GM12872 (cell line): ENCODE measurements at regions not wholly inside any gene's neighbourhood (a gene's known extent, or its start where the extent isn't known, plus 50 kb on each side); places are given as distances from the start of the nearest gene placed in this dataset.

ENCODE experiments used
- TF ChIP-seq, protein P1 (sequence below): IDR thresholded peaks from 3 replicates; pipeline ENCODE4 v1.5.1; 2011; ENCODE audit warnings: low read depth, mild to moderate bottlenecking, low read length, moderate library complexity; ENCODE audit not compliant: insufficient read depth

DNA sequence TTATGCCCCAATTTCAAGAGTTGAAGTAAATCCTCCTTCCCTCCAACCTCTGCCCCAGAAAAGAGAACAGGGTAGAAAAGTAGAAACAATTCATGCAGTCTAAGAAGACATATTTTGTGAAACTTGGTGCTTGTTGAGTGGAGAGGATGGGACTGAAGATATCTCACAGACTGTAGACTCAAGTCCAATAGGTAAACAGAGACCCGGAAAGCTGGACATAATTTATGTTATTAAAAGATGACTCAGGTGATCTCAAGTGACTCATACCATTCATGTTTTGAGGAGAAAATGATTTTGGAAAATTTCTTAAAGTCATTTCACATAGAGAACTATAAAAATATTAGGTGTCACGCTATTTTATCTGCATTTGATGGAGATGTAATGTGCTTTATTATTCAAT is 203.1 kb upstream of the SOX9 start:
- TF ChIP-seq, protein P1, sequence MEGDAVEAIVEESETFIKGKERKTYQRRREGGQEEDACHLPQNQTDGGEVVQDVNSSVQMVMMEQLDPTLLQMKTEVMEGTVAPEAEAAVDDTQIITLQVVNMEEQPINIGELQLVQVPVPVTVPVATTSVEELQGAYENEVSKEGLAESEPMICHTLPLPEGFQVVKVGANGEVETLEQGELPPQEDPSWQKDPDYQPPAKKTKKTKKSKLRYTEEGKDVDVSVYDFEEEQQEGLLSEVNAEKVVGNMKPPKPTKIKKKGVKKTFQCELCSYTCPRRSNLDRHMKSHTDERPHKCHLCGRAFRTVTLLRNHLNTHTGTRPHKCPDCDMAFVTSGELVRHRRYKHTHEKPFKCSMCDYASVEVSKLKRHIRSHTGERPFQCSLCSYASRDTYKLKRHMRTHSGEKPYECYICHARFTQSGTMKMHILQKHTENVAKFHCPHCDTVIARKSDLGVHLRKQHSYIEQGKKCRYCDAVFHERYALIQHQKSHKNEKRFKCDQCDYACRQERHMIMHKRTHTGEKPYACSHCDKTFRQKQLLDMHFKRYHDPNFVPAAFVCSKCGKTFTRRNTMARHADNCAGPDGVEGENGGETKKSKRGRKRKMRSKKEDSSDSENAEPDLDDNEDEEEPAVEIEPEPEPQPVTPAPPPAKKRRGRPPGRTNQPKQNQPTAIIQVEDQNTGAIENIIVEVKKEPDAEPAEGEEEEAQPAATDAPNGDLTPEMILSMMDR = no peak

DNA sequence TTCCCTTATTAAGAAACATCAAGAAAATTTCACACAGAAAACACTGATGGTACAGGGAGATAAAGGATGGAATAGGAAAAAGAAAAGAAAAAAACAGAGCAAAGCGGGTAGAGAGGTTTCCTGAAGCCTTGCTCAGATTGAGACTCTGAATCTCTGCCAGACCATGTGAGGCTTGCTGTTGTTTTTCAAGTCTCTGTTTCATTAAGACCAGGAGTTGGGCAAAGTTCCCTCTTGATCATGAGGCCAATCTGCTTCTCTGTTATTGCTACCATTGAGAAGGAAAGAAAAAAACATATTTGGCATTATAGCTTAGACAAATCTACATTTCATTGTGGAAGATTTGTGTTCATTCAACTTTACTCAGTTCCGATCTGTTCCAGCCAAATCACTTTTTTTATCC is 201.6 kb upstream of the SOX9 start:
- TF ChIP-seq, protein P1 = no peak

GRCh38 chr17:71919896-71920295 is 200.9 kb upstream of the SOX9 start:
- TF ChIP-seq, protein P1 = no peak

DNA sequence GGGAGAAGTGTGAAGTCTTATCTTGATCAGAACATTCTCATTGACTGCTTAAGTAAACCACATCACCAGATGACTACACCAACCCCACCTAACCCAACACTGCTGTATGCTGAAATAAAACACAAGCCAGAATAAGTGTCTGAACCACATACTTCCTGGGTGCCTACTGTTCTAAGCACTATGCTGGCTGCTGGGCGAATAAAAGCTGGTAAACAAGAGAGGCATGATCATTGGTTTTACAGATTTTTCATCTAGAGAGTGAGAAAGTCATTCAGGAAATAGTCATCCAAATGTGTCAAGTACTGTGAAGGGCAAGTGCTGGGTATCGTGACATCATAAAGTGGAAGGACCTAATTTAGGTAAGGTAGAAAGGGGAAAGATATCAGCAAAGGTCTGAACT is 199.0 kb upstream of the SOX9 start:
- TF ChIP-seq, protein P1 = no peak

GRCh38 chr17:71922439-71922838 is 198.4 kb upstream of the SOX9 start:
- TF ChIP-seq, protein P1 = no peak

GRCh38 chr17:71926746-71927398 is 193.9 kb upstream of the SOX9 start:
- TF ChIP-seq, protein P1 = no peak

DNA sequence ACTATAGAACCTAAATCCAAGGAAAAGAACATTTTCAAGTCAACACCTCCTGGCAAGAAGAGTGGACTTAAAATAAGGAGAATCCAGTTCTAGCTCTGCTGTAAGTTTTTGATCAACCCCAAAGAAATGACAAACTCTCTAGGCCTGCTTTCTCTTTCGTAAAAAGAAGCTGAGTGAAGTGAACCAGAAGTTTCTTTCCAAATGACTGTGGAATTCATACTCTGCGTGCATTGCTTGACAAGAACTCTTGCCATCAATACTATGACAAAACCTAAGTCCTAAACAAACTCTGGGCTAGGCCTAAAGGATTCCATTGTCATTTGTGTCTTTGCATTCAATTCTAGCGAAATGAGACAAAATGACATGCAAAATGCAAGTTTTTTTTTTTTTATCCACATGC is 187.5 kb upstream of the SOX9 start:
- TF ChIP-seq, protein P1 = no peak

- TF ChIP-seq, protein P1 = no peak
Observed at GRCh38 chr17:71934520-71934919, 186.3 kb upstream of the SOX9 start.
